IMR-90 (cell line): ENCODE measurements at regions not wholly inside any gene's neighbourhood (a gene's known extent, or its start where the extent isn't known, plus 50 kb on each side); places are given as distances from the start of the nearest gene placed in this dataset.

Experiments
- ATAC-seq: fragments of 200-7000 bp; cut with Tn5 transposase; 2 replicates; pipeline ENCODE4 v1.9.1; 2020; ENCODE audit warnings: low read depth, mild to moderate bottlenecking, moderate library complexity
- BruUV-seq: library from RNA; stranded (reverse); fragments of 400-500 nt; replicated peaks from 2 replicates; lab custom pipeline; 2021; lab: Mats Ljungman, UMichigan
- CTCF ChIA-PET: fragments of 300-600 bp; formaldehyde crosslinking; extraction: SDS; loops from one replicate; lab custom pipeline; 2021; ENCODE audit warnings: antibody characterized with exemption; lab: Yijun Ruan, JAX
- POLR2A ChIA-PET: fragments of 300-600 bp; sonication (Branson Sonifier 250); formaldehyde crosslinking; loops from one replicate; lab custom pipeline; 2022; ENCODE audit warnings: antibody characterized with exemption; ENCODE audit not compliant: unreplicated experiment; lab: Charles Lee
- DNase-seq: peaks from one replicate; pipeline ENCODE4 v3.0.0; 2013
- H2AFZ ChIP-seq: replicated peaks from 2 replicates; pipeline ENCODE3; 2013; ENCODE audit warnings: low read length, mild to moderate bottlenecking; ENCODE audit not compliant: poor library complexity
- H2AK5ac ChIP-seq: 2 replicates; pipeline ENCODE4 v1.6.1; 2013; ENCODE audit warnings: low read depth, low read length, inconsistent platforms
- H2AK9ac ChIP-seq: replicated peaks from 2 replicates; pipeline ENCODE3; 2013; ENCODE audit warnings: mild to moderate bottlenecking, low read depth, low read length, moderate library complexity; ENCODE audit not compliant: poor library complexity
- H2BK120ac ChIP-seq: 2 replicates; pipeline ENCODE4 v1.6.1; 2013; ENCODE audit warnings: low read depth, low read length, inconsistent platforms
- H2BK15ac ChIP-seq: 3 replicates; pipeline ENCODE4 v1.6.1; 2013; ENCODE audit warnings: low read depth, low read length, inconsistent platforms
- H2BK20ac ChIP-seq: 2 replicates; pipeline ENCODE4 v1.6.1; 2013; ENCODE audit warnings: low read depth, mild to moderate bottlenecking, inconsistent platforms, low read length, moderate library complexity
- H2BK5ac ChIP-seq: 2 replicates; pipeline ENCODE4 v1.6.1; 2013; ENCODE audit warnings: mild to moderate bottlenecking, low read depth, low read length, inconsistent platforms; ENCODE audit not compliant: poor library complexity, severe bottlenecking
- H3K14ac ChIP-seq: replicated peaks from 2 replicates; pipeline ENCODE4 v1.6.1; 2013; ENCODE audit warnings: low read depth, low read length, inconsistent platforms
- H3K18ac ChIP-seq: 2 replicates; pipeline ENCODE4 v1.6.1; 2013; ENCODE audit warnings: low read depth, low read length, control low read depth
- H3K23ac ChIP-seq: 2 replicates; pipeline ENCODE4 v1.6.1; 2013; ENCODE audit warnings: low read depth, low read length, inconsistent platforms
- H3K27ac ChIP-seq: 2 replicates; pipeline ENCODE4 v1.5.1; 2013; ENCODE audit warnings: mild to moderate bottlenecking, control low read depth, low read length; ENCODE audit not compliant: insufficient read depth
- H3K27me3 ChIP-seq: 2 replicates; pipeline ENCODE4 v1.6.1; 2013; ENCODE audit warnings: low read length; ENCODE audit not compliant: control insufficient read depth, insufficient read depth
- H3K36me3 ChIP-seq: 2 replicates; pipeline ENCODE4 v1.6.1; 2013; ENCODE audit warnings: low read length, mixed read lengths; ENCODE audit not compliant: control insufficient read depth, insufficient read depth
- H3K4ac ChIP-seq: 2 replicates; pipeline ENCODE4 v1.6.1; 2013; ENCODE audit warnings: low read depth, low read length, inconsistent platforms
- H3K4me1 ChIP-seq: 2 replicates; pipeline ENCODE4 v1.6.1; 2013; ENCODE audit warnings: low read length, mixed read lengths; ENCODE audit not compliant: control insufficient read depth, insufficient read depth
- H3K4me2 ChIP-seq: 2 replicates; pipeline ENCODE4 v1.6.1; 2013; ENCODE audit warnings: low read depth, mild to moderate bottlenecking, control low read depth, low read length, moderate library complexity
- H3K4me3 ChIP-seq: 2 replicates; pipeline ENCODE4 v1.5.1; 2013; ENCODE audit warnings: low read depth, mild to moderate bottlenecking, control low read depth, low read length, moderate library complexity; ENCODE audit not compliant: insufficient read depth
- H3K56ac ChIP-seq: 2 replicates; pipeline ENCODE4 v1.6.1; 2013; ENCODE audit warnings: low read length, inconsistent platforms; ENCODE audit not compliant: insufficient read depth; ENCODE audit errors: extremely low read depth
- H3K79me1 ChIP-seq, 2 experiments: 2 replicates each; pipeline ENCODE4 v1.6.1; 2013; ENCODE audit warnings: low read length in 2 of 2, inconsistent platforms in 1 of 2, low read depth in 1 of 2
- H3K9ac ChIP-seq: 2 replicates; pipeline ENCODE4 v1.6.1; 2013; ENCODE audit warnings: low read depth, low read length, control low read depth
- H3K9me1 ChIP-seq: 2 replicates; pipeline ENCODE4 v1.6.1; 2013; ENCODE audit warnings: low read length, inconsistent platforms; ENCODE audit not compliant: insufficient read depth
- H3K9me3 ChIP-seq: 2 replicates; pipeline ENCODE4 v1.6.1; 2013; ENCODE audit warnings: low read length; ENCODE audit not compliant: control insufficient read depth, insufficient read depth
- H4K20me1 ChIP-seq: 2 replicates; pipeline ENCODE4 v1.6.1; 2013; ENCODE audit warnings: low read length, inconsistent platforms; ENCODE audit not compliant: insufficient read depth
- H4K5ac ChIP-seq: 2 replicates; pipeline ENCODE4 v1.6.1; 2013; ENCODE audit warnings: mild to moderate bottlenecking, low read depth, low read length, control low read depth
- H4K8ac ChIP-seq, 2 experiments: 2 replicates each; pipeline ENCODE4 v1.6.1; 2013; ENCODE audit warnings: low read depth in 2 of 2, low read length in 2 of 2, control low read depth in 1 of 2, inconsistent platforms in 1 of 2
- H4K91ac ChIP-seq: 2 replicates; pipeline ENCODE4 v1.6.1; 2013; ENCODE audit warnings: low read depth, low read length, inconsistent platforms; ENCODE audit not compliant: insufficient read depth
- BHLHE40 ChIP-seq: fragments of 150-350 bp; IDR thresholded peaks from 2 replicates; pipeline ENCODE4 v1.6.1; 2016; ENCODE audit warnings: mild to moderate bottlenecking, low read depth, low read length
- CTCF ChIP-seq: conservative IDR thresholded peaks from 2 replicates; pipeline ENCODE4 v1.5.1; 2012; ENCODE audit warnings: mild to moderate bottlenecking, low read depth, low read length, improper control_type of control experiment
- ELK1 ChIP-seq: fragments of 150-350 bp; IDR thresholded peaks from 2 replicates; pipeline ENCODE4 v1.6.1; 2016; ENCODE audit warnings: low read depth, mild to moderate bottlenecking, low read length, moderate library complexity, borderline replicate concordance
- FOS ChIP-seq: fragments of 150-350 bp; IDR thresholded peaks from 2 replicates; pipeline ENCODE4 v1.6.1; 2016; ENCODE audit warnings: low read depth, low read length
- MAZ ChIP-seq: IDR thresholded peaks from 2 replicates; pipeline ENCODE4 v1.6.1; 2012; ENCODE audit warnings: low read depth, mild to moderate bottlenecking, low read length, improper control_type of control experiment, moderate library complexity, borderline replicate concordance
- MXI1 ChIP-seq: IDR thresholded peaks from 2 replicates; pipeline ENCODE4 v1.6.1; 2012; ENCODE audit warnings: low read depth, mild to moderate bottlenecking, low read length, moderate library complexity, borderline replicate concordance
- NFE2L2 ChIP-seq: fragments of 150-350 bp; IDR thresholded peaks from 2 replicates; pipeline ENCODE4 v1.6.1; 2016; ENCODE audit warnings: low read depth, mild to moderate bottlenecking, low read length
- SMC3 ChIP-seq: fragments of 150-350 bp; IDR thresholded peaks from 2 replicates; pipeline ENCODE4 v1.6.1; 2016; ENCODE audit warnings: low read depth, mild to moderate bottlenecking, antibody characterized with exemption, low read length, moderate library complexity
- WGBS, 2 experiments: methylation state at CpG; one replicate each; pipeline versions ENCODE4 v1.1.5 to v1.1.7; 2013; ENCODE audit warnings: missing lambda C conversion rate in 2 of 2; ENCODE audit not compliant: insufficient read length in 1 of 2; ENCODE audit errors: extremely low coverage in 2 of 2; 5-methylcytosine and 5-hydroxymethylcytosine counted together
- dilution Hi-C: fragments of 300-500 bp; cut with HindIII; formaldehyde crosslinking; loops from one replicate; pipeline ENCODE4 v1.14.3; 2018; ENCODE audit warnings: low sequenced_read_pairs; ENCODE audit not compliant: unreplicated experiment
- in situ Hi-C: fragments of 300-500 bp; cut with MboI; formaldehyde crosslinking; loops from 3 replicates; pipeline ENCODE4 v1.14.3; 2019; ENCODE audit warnings: low sequenced_read_pairs, inconsistent platforms, mixed read lengths
- intact Hi-C: fragments of 100-400 bp; cut with micrococcal nuclease; formaldehyde crosslinking; loops from 2 replicates; pipeline ENCODE4 v1.10.0; 2022

GRCh38 chr3:67983166-67983565, 328.8 kb upstream of the SUCLG2 start:
- H2AK9ac ChIP-seq, result no peak overlapping the region
- H3K18ac ChIP-seq, result no peak overlapping the region
- H3K4me3 ChIP-seq, result no peak overlapping the region
- H3K4ac ChIP-seq, result no peak overlapping the region
- H4K20me1 ChIP-seq, result no peaks in the 10 kb centered on the region
- ATAC-seq (no peak), DNase-seq (no peak)
- no peak overlapping the region for H2BK120ac ChIP-seq
- POLR2A ChIA-PET, result no interaction called here
- no peak overlapping the region for H2BK5ac ChIP-seq
- no peak overlapping the region for H2AK5ac ChIP-seq
- no peak overlapping the region for H4K5ac ChIP-seq
- dilution Hi-C loops, result no loop called here
- no peaks in the 10 kb centered on the region for H3K27me3 ChIP-seq
- no peaks in the 10 kb centered on the region for H3K79me1 ChIP-seq
- H3K14ac ChIP-seq, result no peak overlapping the region
- no peaks in the 10 kb centered on the region for H3K9me3 ChIP-seq
- TF ChIP-seq NFE2L2, result no peak
- no peak for TF ChIP-seq FOS
- TF ChIP-seq BHLHE40, result no peak
- no peak for TF ChIP-seq SMC3
- no peak for TF ChIP-seq ELK1
- TF ChIP-seq MXI1, result no peak
- TF ChIP-seq CTCF, result no peak
- TF ChIP-seq MAZ, result no peak
- no peak overlapping the region for H2BK20ac ChIP-seq
- H2BK15ac ChIP-seq, result no peak overlapping the region
- no peak overlapping the region for H2AFZ ChIP-seq
- no peak overlapping the region for H4K8ac ChIP-seq
- no peak overlapping the region for H4K91ac ChIP-seq
- H3K9ac ChIP-seq, result no peak overlapping the region
- no peaks in the 10 kb centered on the region for H3K36me3 ChIP-seq
- WGBS, 2 experiments, result no CpG with 5 or more reads among the region's 3 CpGs
- no peak overlapping the region for H3K27ac ChIP-seq
- H3K4me1 ChIP-seq, result no peaks in the 10 kb centered on the region
- no peak overlapping the region for H3K4me2 ChIP-seq
- in situ Hi-C loops, result no loop called here
- H3K56ac ChIP-seq, result no peak overlapping the region
- intact Hi-C loops, result no loop called here
- CTCF ChIA-PET, result no interaction called here
- no peak overlapping the region for H3K23ac ChIP-seq
- BruUV-seq, result no TSS peak
- H3K9me1 ChIP-seq, result no peaks in the 10 kb centered on the region
